H9 (cell line): ENCODE measurements at regions not wholly inside any gene's neighbourhood (a gene's known extent, or its start where the extent isn't known, plus 50 kb on each side); places are given as distances from the start of the nearest gene placed in this dataset.

Source experiments
- DNase-seq: peaks from one replicate; pipeline ENCODE4 v3.0.0-alpha.2; 2017
- H2AFZ ChIP-seq: one replicate; pipeline ENCODE4 v1.6.1; 2013; ENCODE audit warnings: mild to moderate bottlenecking, low read length, control low read depth, moderate library complexity
- H2AK5ac ChIP-seq: 2 replicates; pipeline ENCODE4 v1.6.1; 2013; ENCODE audit warnings: low read length, control low read depth, mixed read lengths; ENCODE audit not compliant: insufficient read length
- H2BK120ac ChIP-seq: one replicate; pipeline ENCODE4 v1.6.1; 2013; ENCODE audit warnings: low read depth, mild to moderate bottlenecking, low read length, control low read depth, inconsistent platforms; ENCODE audit not compliant: poor library complexity, severe bottlenecking
- H2BK12ac ChIP-seq: 2 replicates; pipeline ENCODE4 v1.6.1; 2013; ENCODE audit warnings: low read length, control low read depth, mixed read lengths, low read depth; ENCODE audit not compliant: insufficient read length
- H2BK15ac ChIP-seq: 2 replicates; pipeline ENCODE4 v1.6.1; 2013; ENCODE audit warnings: low read depth, low read length, control low read depth
- H2BK20ac ChIP-seq: one replicate; pipeline ENCODE4 v1.6.1; 2013; ENCODE audit warnings: low read depth, mild to moderate bottlenecking, low read length, control low read depth, inconsistent platforms; ENCODE audit not compliant: poor library complexity, severe bottlenecking
- H2BK5ac ChIP-seq: 2 replicates; pipeline ENCODE4 v1.6.1; 2013; ENCODE audit warnings: low read length, control low read depth, mixed read lengths; ENCODE audit not compliant: insufficient read length
- H3K14ac ChIP-seq: 2 replicates; pipeline ENCODE4 v1.6.1; 2013; ENCODE audit warnings: low read length, control low read depth; ENCODE audit not compliant: insufficient read depth
- H3K18ac ChIP-seq: 2 replicates; pipeline ENCODE4 v1.6.1; 2013; ENCODE audit warnings: low read depth, mild to moderate bottlenecking, mixed read lengths, low read length, control low read depth; ENCODE audit not compliant: insufficient read length
- H3K23ac ChIP-seq: 2 replicates; pipeline ENCODE4 v1.6.1; 2013; ENCODE audit warnings: low read length, control low read depth, mixed read lengths, low read depth; ENCODE audit not compliant: insufficient read length
- H3K23me2 ChIP-seq: 2 replicates; pipeline ENCODE4 v1.6.1; 2013; ENCODE audit warnings: low read depth, mild to moderate bottlenecking, mixed read lengths, low read length, control low read depth; ENCODE audit not compliant: insufficient read length, poor library complexity, severe bottlenecking
- H3K27ac ChIP-seq: 2 replicates; pipeline ENCODE4 v1.5.1; 2013; ENCODE audit warnings: low read length, control low read depth, mixed read lengths, low read depth; ENCODE audit not compliant: insufficient read length
- H3K27me3 ChIP-seq: 2 replicates; pipeline ENCODE4 v1.6.1; 2013; ENCODE audit warnings: low read length, control low read depth, inconsistent platforms; ENCODE audit not compliant: insufficient read depth
- H3K4ac ChIP-seq: 2 replicates; pipeline ENCODE4 v1.6.1; 2013; ENCODE audit warnings: low read depth, mild to moderate bottlenecking, control low read depth, inconsistent platforms, low read length, moderate library complexity
- H3K4me1 ChIP-seq: 2 replicates; pipeline ENCODE4 v1.6.1; 2013; ENCODE audit warnings: low read length, control low read depth, inconsistent platforms; ENCODE audit not compliant: insufficient read depth
- H3K4me2 ChIP-seq: 2 replicates; pipeline ENCODE4 v1.6.1; 2013; ENCODE audit warnings: low read length, control low read depth, mixed read lengths; ENCODE audit not compliant: insufficient read length, insufficient read depth
- H3K56ac ChIP-seq: 2 replicates; pipeline ENCODE4 v1.6.1; 2013; ENCODE audit warnings: low read depth, mild to moderate bottlenecking, mixed read lengths, low read length, control low read depth; ENCODE audit not compliant: insufficient read length
- H3K79me1 ChIP-seq: 2 replicates; pipeline ENCODE4 v1.6.1; 2013; ENCODE audit warnings: low read depth, mild to moderate bottlenecking, moderate library complexity, low read length, control low read depth, inconsistent platforms; ENCODE audit not compliant: insufficient read depth, poor library complexity, severe bottlenecking
- H3K79me2 ChIP-seq: 2 replicates; pipeline ENCODE4 v1.6.1; 2013; ENCODE audit warnings: low read length, control low read depth, inconsistent platforms; ENCODE audit not compliant: insufficient read depth
- H3K9ac ChIP-seq: 2 replicates; pipeline ENCODE4 v1.6.1; 2013; ENCODE audit warnings: low read length, control low read depth, mixed read lengths; ENCODE audit not compliant: insufficient read length; ENCODE audit errors: extremely low read depth
- H3K9me3 ChIP-seq: one replicate; pipeline ENCODE4 v1.6.1; 2013; ENCODE audit warnings: low read depth, low read length, inconsistent platforms; ENCODE audit not compliant: control insufficient read depth
- H3T11ph ChIP-seq: one replicate; pipeline ENCODE4 v1.6.1; 2013; ENCODE audit warnings: mild to moderate bottlenecking, low read length, control low read depth, inconsistent platforms
- H4K20me1 ChIP-seq: one replicate; pipeline ENCODE4 v1.6.1; 2013; ENCODE audit not compliant: control insufficient read depth, insufficient read length, insufficient read depth
- H4K5ac ChIP-seq: 2 replicates; pipeline ENCODE4 v1.6.1; 2013; ENCODE audit warnings: low read depth, mild to moderate bottlenecking, mixed read lengths, low read length, control low read depth; ENCODE audit not compliant: insufficient read length
- H4K8ac ChIP-seq: replicated peaks from 2 replicates; pipeline ENCODE4 v1.6.1; 2013; ENCODE audit warnings: low read length, control low read depth, mixed read lengths, low read depth; ENCODE audit not compliant: insufficient read length
- H4K91ac ChIP-seq: 2 replicates; pipeline ENCODE4 v1.6.1; 2013; ENCODE audit warnings: low read depth, mild to moderate bottlenecking, moderate library complexity, mixed read lengths, low read length, control low read depth; ENCODE audit not compliant: insufficient read length
- H3K27ac Mint-ChIP-seq, 3 experiments: 2 replicates in 2 of 3; 3 replicates in 1 of 3; pipeline ENCODE4 v1.8.0; 2020 to 2021; ENCODE audit warnings: mixed read lengths in 3 of 3, mild to moderate bottlenecking in 1 of 3, moderate library complexity in 1 of 3
- H3K27me3 Mint-ChIP-seq: 2 replicates; pipeline ENCODE4 v1.8.0; 2021; ENCODE audit warnings: low read depth, mild to moderate bottlenecking, moderate library complexity, mixed read lengths
- H3K36me3 Mint-ChIP-seq, 3 experiments: 2 replicates in 2 of 3; 3 replicates in 1 of 3; pipeline ENCODE4 v1.8.0; 2020 to 2021; ENCODE audit warnings: low read depth in 3 of 3, mixed read lengths in 3 of 3; ENCODE audit not compliant: insufficient read depth in 1 of 3
- H3K4me1 Mint-ChIP-seq, 2 experiments: 2 replicates each; pipeline ENCODE4 v1.8.0; 2020; ENCODE audit warnings: mixed read lengths in 2 of 2
- H3K4me3 Mint-ChIP-seq, 2 experiments: 2 replicates in 1 of 2; 3 replicates in 1 of 2; pipeline ENCODE4 v1.8.0; 2020 to 2021; ENCODE audit warnings: mild to moderate bottlenecking in 2 of 2, mixed read lengths in 2 of 2, moderate library complexity in 1 of 2
- H3K9me3 Mint-ChIP-seq, 2 experiments: 2 replicates in 1 of 2; 3 replicates in 1 of 2; pipeline ENCODE4 v1.8.0; 2020; ENCODE audit warnings: mild to moderate bottlenecking in 2 of 2, mixed read lengths in 2 of 2, moderate library complexity in 1 of 2
- CTCF ChIP-seq: fragments of 200-600 bp; sonication (generic); conservative IDR thresholded peaks from 3 replicates; pipeline ENCODE4 v1.8.0; 2021; ENCODE audit warnings: antibody characterized with exemption, mild to moderate bottlenecking
- WGBS: extraction: QIAGEN DNeasy Blood & Tissue Kit; methylation state at CpG from one replicate; pipeline ENCODE4 v1.1.7; 2013; ENCODE audit warnings: missing lambda C conversion rate, low lambda C conversion rate, mixed read lengths; ENCODE audit not compliant: insufficient read length; ENCODE audit errors: extremely low coverage; 5-methylcytosine and 5-hydroxymethylcytosine counted together

GRCh38 chrX:56066016-56066415 is 166.1 kb upstream of the KLF8 start:
- Mint-ChIP-seq H3K36me3 (peaks cover 13 to 16% (median 14%) of the 10 kb centered on the region in 3 experiments), H3K27me3 (no peaks in the 10 kb centered on the region; the same call in 1 of the 2 replicates), H3K9me3 (peaks cover 74 to 75% of the 10 kb centered on the region in 2 experiments), H3K4me3 (no peak overlapping the region), H3K27ac (no peak overlapping the region), H3K4me1 (no peaks in the 10 kb centered on the region)
- Histone ChIP-seq H3K27me3 (no peaks in the 10 kb centered on the region), H2AK5ac (no peak overlapping the region), H3K79me1 (no peaks in the 10 kb centered on the region), H3K18ac (no peak overlapping the region), H2BK5ac (no peak overlapping the region), H2BK12ac (no peak overlapping the region), H3K4me1 (no peaks in the 10 kb centered on the region), H2BK20ac (no peak overlapping the region), H2AFZ (no peak overlapping the region), H3K4me2 (no peak overlapping the region), H4K5ac (no peak overlapping the region), H3T11ph (no peak overlapping the region), H4K91ac (no peak overlapping the region), H3K79me2 (no peaks in the 10 kb centered on the region), H3K23ac (no peak overlapping the region), H4K20me1 (no peaks in the 10 kb centered on the region), H3K23me2 (no peaks in the 10 kb centered on the region), H4K8ac (no peak overlapping the region), H2BK120ac (no peak overlapping the region), H2BK15ac (no peak overlapping the region), H3K56ac (no peak overlapping the region), H3K9ac (no peak overlapping the region), H3K4ac (no peak overlapping the region), H3K14ac (no peak overlapping the region), H3K27ac (no peak overlapping the region), H3K9me3 (peaks cover 37% of the 10 kb centered on the region)
- WGBS = no CpG with 5 or more reads among the region's 2 CpGs
- TF ChIP-seq CTCF = no peak
- DNase-seq = no peak
